Thymus (tissue), 11 donors: ENCODE measurements at regions not wholly inside any gene's neighbourhood (a gene's known extent, or its start where the extent isn't known, plus 50 kb on each side); places are given as distances from the start of the nearest gene placed in this dataset.

Experiments used
- DNase-seq, 9 donors: peaks; one replicate each; pipeline ENCODE4 v3.0.0-alpha.2; 2013; ENCODE audit warnings: low spot score in 9 of 9, low read depth in 6 of 9, missing footprints in 1 of 9
- H3K27ac ChIP-seq, 2 donors: one replicate each; pipeline ENCODE4 v1.5.1; 2013; ENCODE audit warnings: control low read depth in 1 of 2, low read depth in 1 of 2, low read length in 1 of 2, mild to moderate bottlenecking in 1 of 2, moderate library complexity in 1 of 2
- H3K27me3 ChIP-seq, 2 donors: one replicate each; pipeline ENCODE4 v1.5.1; 2013; ENCODE audit warnings: low read length in 1 of 2; ENCODE audit not compliant: control insufficient read depth in 2 of 2, insufficient read depth in 1 of 2
- H3K36me3 ChIP-seq, 2 donors: one replicate each; pipeline ENCODE4 v1.5.1; 2013; ENCODE audit warnings: low read length in 1 of 2, mild to moderate bottlenecking in 1 of 2, moderate library complexity in 1 of 2; ENCODE audit not compliant: control insufficient read depth in 2 of 2, insufficient read depth in 2 of 2
- H3K4me1 ChIP-seq, 2 donors: one replicate each; pipeline ENCODE4 v1.5.1; 2013; ENCODE audit warnings: low read length in 2 of 2; ENCODE audit not compliant: control insufficient read depth in 2 of 2, insufficient read depth in 2 of 2
- H3K4me3 ChIP-seq, 2 donors: one replicate each; pipeline ENCODE4 v1.5.1; 2013; ENCODE audit warnings: low read length in 2 of 2, control low read depth in 1 of 2, mild to moderate bottlenecking in 1 of 2
- H3K9me3 ChIP-seq, 2 donors: one replicate each; pipeline ENCODE4 v1.5.1; 2013; ENCODE audit warnings: low read length in 1 of 2, mild to moderate bottlenecking in 1 of 2; ENCODE audit not compliant: control insufficient read depth in 2 of 2, insufficient read depth in 1 of 2
- WGBS: extraction: QIAGEN DNeasy Blood & Tissue Kit; methylation state at CpG from one replicate; pipeline ENCODE4 v1.1.7; 2013; 5-methylcytosine and 5-hydroxymethylcytosine counted together
- donor health status: healthy.

- Histone ChIP-seq H3K4me3 (no peak overlapping the region), H3K9me3 (peaks cover 0 to 5% of the 10 kb centered on the region in 2 donors), H3K36me3 (no peaks in the 10 kb centered on the region), H3K27ac (no peak overlapping the region), H3K27me3 (no peaks in the 10 kb centered on the region), H3K4me1 (no peaks in the 10 kb centered on the region)
- WGBS = 96% methylated on average over 3 of the region's 3 CpGs
- no peak for DNase-seq
These were observed 51.5 kb upstream of the MNX1 start for GRCh38 chr7:157061979-157062378.

GRCh38 chr7:157065046-157065445 lies 54.6 kb upstream of the MNX1 start:
- Histone ChIP-seq H3K4me3 (no peak overlapping the region), H3K27me3 (no peaks in the 10 kb centered on the region), H3K4me1 (no peaks in the 10 kb centered on the region), H3K9me3 (peaks cover 0 to 5% of the 10 kb centered on the region in 2 donors), H3K36me3 (no peaks in the 10 kb centered on the region), H3K27ac (no peak overlapping the region)
- DNase-seq = no peak
- WGBS = 94% methylated on average over 7 of the region's 7 CpGs

GRCh38 chr7:157072361-157072760 lies 61.9 kb upstream of the MNX1 start:
- WGBS = 96% methylated on average over 5 of the region's 5 CpGs
- no peak overlapping the region for H3K27ac ChIP-seq
- H3K36me3 ChIP-seq = no peaks in the 10 kb centered on the region
- H3K4me3 ChIP-seq = no peak overlapping the region
- no peaks in the 10 kb centered on the region for H3K9me3 ChIP-seq
- no peaks in the 10 kb centered on the region for H3K4me1 ChIP-seq
- peaks cover 0 to 21% of the 10 kb centered on the region in 2 donors for H3K27me3 ChIP-seq
- DNase-seq = no peak

GRCh38 chr7:157073335-157073734 lies 62.9 kb upstream of the MNX1 start:
- Histone ChIP-seq H3K27ac (no peak overlapping the region), H3K27me3 (peaks cover 5 to 31% of the 10 kb centered on the region in 2 donors)
- 93% methylated on average over 3 of the region's 3 CpGs for WGBS

GRCh38 chr7:157073949-157074624 lies 63.6 kb upstream of the MNX1 start:
- H3K27ac ChIP-seq = no peak overlapping the region
- H3K27me3 ChIP-seq = peaks cover 10 to 38% of the 10 kb centered on the region in 2 donors
- no peak overlapping the region for H3K4me3 ChIP-seq
- no peaks in the 10 kb centered on the region for H3K4me1 ChIP-seq
- H3K9me3 ChIP-seq = no peaks in the 10 kb centered on the region
- 95% methylated on average over 7 of the region's 7 CpGs for WGBS
- no peaks in the 10 kb centered on the region for H3K36me3 ChIP-seq
- no peak for DNase-seq

More at GRCh38 chr7:157073335-157073734, 62.9 kb upstream of the MNX1 start:
- no peaks in the 10 kb centered on the region for H3K4me1 ChIP-seq
- DNase-seq = no peak
- H3K36me3 ChIP-seq = no peaks in the 10 kb centered on the region
- H3K4me3 ChIP-seq = no peak overlapping the region
- no peaks in the 10 kb centered on the region for H3K9me3 ChIP-seq

- DNase-seq = no peak
- H3K36me3 ChIP-seq = no peaks in the 10 kb centered on the region
- H3K9me3 ChIP-seq = no peaks in the 10 kb centered on the region
- H3K4me3 ChIP-seq = no peak overlapping the region
- H3K27ac ChIP-seq = no peak overlapping the region
- H3K27me3 ChIP-seq = peaks cover 14 to 50% of the 10 kb centered on the region in 2 donors
- 81% methylated on average over 6 of the region's 6 CpGs for WGBS
- no peaks in the 10 kb centered on the region for H3K4me1 ChIP-seq
These were observed 62.3 kb upstream of the UBE3C start for GRCh38 chr7:157076466-157076865.

GRCh38 chr7:157077021-157077420 lies 61.7 kb upstream of the UBE3C start:
- Histone ChIP-seq H3K36me3 (no peaks in the 10 kb centered on the region), H3K4me3 (no peak overlapping the region), H3K4me1 (no peaks in the 10 kb centered on the region), H3K27me3 (peaks cover 14 to 55% of the 10 kb centered on the region in 2 donors), H3K9me3 (no peaks in the 10 kb centered on the region), H3K27ac (no peak overlapping the region)
- no peak for DNase-seq
- WGBS = 80% methylated on average over 11 of the region's 11 CpGs

- Histone ChIP-seq H3K36me3 (no peaks in the 10 kb centered on the region), H3K9me3 (no peaks in the 10 kb centered on the region), H3K27ac (no peak overlapping the region), H3K4me3 (no peak overlapping the region), H3K27me3 (peaks cover 14 to 55% of the 10 kb centered on the region in 2 donors), H3K4me1 (no peaks in the 10 kb centered on the region)
- 13% methylated on average over 44 of the region's 44 CpGs for WGBS
- no peak for DNase-seq
These were observed 60.6 kb upstream of the UBE3C start for GRCh38 chr7:157077986-157078644.

GRCh38 chr7:157079116-157079515 lies 59.6 kb upstream of the UBE3C start:
- Histone ChIP-seq H3K27ac (no peak overlapping the region), H3K9me3 (no peaks in the 10 kb centered on the region), H3K4me3 (no peak overlapping the region), H3K36me3 (no peaks in the 10 kb centered on the region), H3K4me1 (no peaks in the 10 kb centered on the region), H3K27me3 (peaks cover 14 to 54% of the 10 kb centered on the region in 2 donors)
- no peak for DNase-seq
- 89% methylated on average over 7 of the region's 7 CpGs for WGBS
